ENCODE measurements at regions not wholly inside any gene's neighbourhood (a gene's known extent, or its start where the extent isn't known, plus 50 kb on each side); places are given as distances from the start of the nearest gene placed in this dataset.

GRCh38 chr21:21730512-21730911 is 732.3 kb downstream of the NCAM2 start:
- DNase-seq: no peak

DNA sequence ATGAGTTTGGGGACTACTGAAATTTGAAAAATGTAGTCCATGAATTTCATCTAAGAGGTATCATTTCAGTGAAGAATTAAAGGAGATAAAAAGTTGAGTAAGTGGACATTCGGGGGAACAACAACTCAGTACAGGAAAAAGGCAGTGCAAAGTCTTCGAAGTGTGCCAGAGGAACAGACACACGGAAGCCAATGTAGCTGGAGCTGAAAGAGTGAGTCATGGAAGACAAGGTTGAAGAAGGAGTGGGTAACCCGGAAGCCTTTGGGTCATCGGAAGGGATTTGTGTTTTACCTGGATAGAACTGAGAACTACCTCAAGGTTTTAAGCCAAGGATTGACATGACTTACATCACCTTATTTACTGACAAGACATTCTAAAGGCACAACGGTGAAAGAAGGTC is 733.4 kb downstream of the NCAM2 start:
- DNase-seq: no peak

GRCh38 chr21:21734088-21734487 is 735.9 kb downstream of the NCAM2 start:
- no peak for DNase-seq

GRCh38 chr21:21737186-21737585 is 739.0 kb downstream of the NCAM2 start:
- no peak for DNase-seq

GRCh38 chr21:21740207-21740606 is 742.0 kb downstream of the NCAM2 start:
- no peak for DNase-seq

DNA sequence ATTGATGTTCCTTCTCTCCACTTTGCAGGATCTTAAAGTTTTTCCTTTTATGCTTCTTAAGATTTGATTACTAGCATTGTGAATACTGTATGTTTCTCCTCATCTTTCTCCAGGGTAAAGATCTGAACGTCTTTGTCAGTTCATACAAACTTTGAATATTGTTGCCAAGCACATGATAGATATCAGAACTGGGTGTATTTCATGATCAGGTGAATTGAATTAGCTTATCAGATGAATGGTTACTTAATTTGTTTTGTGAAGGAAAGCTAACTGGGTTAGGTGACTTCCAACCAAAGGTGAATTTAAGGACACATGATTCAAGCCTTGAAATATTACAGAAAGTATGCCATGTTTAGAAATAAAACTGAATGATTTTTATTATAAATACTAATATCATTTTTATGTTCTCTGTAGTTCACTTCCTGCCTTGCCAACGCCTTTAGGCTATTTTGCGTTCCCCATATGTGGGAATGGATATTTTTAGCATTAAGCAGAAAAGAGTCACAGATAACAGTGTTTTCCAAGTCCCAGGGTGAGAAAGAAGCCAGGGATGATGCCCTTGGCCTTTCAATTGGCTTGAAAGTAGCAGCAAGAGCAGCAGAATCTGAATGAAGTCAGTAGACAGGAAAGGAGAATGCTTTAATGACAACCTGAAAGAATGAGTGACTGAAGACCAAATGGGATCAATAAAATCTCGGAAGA is 752.1 kb downstream of the NCAM2 start:
- no peak for DNase-seq

DNA sequence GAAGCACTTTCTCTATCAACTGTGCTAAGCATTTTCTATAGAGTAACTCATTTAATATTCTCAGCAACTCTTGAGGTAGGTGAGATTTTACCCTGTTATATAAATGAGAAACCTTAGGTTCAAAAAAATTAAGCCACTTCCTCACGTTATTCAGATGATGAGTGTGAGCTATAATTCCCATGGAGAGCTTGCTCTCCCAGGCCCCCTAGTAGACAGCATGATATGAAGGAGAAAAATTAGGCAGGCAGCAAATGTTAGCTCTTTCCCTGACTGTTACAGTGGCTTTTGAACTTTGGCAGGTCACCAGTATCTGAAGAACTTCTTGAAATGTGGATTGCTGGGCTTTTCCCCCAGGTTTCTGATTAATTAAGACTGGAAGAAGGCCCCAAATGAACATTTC is 753.1 kb downstream of the NCAM2 start:
- no peak for DNase-seq

GRCh38 chr21:21762855-21763254 is 764.6 kb downstream of the NCAM2 start:
- DNase-seq: no peak

GRCh38 chr21:21764281-21764680 is 766.1 kb downstream of the NCAM2 start:
- no peak for DNase-seq

DNA sequence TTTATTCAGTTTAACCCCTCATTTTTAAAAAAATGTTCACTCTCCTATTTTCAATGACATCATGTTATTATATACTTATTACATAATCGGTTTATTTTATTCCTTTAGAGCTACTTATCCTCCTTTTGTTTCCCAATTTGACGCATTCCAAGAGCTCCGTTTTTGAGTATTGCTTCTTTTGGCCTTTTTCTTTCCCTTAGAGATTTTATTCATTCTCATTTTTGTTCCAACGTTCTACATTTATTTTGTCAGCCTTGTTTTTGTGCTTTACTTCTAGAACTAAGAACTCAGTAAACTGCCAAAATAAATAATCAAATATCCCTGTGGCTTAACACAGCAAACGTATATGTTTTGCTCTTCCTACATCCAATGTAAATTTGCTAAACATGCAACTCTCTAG is 769.1 kb downstream of the NCAM2 start:
- DNase-seq: no peak

DNA sequence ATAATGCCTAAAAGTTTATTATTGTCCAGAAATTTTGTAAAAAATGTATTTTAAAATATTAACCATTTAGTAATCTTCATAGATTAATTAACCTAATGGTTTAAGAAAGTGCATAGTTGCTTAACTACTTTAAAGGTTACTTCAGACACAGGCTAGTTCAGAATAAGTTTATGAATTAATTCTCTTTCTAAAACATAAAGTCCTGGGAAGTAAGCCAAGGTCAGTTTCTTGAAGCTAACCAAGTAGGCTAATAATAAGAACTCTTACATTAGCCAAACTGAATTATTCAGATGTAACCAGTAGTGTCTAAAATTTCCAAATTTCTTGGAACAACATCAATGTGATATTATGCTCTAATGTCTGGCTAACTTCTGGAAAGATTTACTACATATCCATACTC is 790.4 kb downstream of the NCAM2 start:
- DNase-seq: no peak

DNA sequence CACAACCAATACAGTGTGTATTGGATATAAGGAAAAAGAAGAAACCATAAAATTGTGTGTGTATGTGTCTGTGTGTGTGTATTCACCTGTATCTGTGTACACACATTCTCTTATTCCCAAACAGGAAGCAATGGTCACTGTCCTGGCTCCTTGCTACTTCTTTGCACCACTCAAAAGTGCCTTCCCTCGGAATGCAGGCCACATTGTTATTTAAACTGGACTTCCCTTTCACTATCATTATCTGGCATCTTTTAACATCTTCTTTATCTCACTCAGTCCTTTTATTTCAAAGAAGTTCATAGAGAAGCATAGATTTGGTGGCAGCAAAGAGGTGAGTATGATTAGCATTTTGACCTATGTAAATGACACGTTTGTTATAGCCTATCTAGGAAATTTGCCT is 803.7 kb downstream of the NCAM2 start:
- no peak for DNase-seq

DNA sequence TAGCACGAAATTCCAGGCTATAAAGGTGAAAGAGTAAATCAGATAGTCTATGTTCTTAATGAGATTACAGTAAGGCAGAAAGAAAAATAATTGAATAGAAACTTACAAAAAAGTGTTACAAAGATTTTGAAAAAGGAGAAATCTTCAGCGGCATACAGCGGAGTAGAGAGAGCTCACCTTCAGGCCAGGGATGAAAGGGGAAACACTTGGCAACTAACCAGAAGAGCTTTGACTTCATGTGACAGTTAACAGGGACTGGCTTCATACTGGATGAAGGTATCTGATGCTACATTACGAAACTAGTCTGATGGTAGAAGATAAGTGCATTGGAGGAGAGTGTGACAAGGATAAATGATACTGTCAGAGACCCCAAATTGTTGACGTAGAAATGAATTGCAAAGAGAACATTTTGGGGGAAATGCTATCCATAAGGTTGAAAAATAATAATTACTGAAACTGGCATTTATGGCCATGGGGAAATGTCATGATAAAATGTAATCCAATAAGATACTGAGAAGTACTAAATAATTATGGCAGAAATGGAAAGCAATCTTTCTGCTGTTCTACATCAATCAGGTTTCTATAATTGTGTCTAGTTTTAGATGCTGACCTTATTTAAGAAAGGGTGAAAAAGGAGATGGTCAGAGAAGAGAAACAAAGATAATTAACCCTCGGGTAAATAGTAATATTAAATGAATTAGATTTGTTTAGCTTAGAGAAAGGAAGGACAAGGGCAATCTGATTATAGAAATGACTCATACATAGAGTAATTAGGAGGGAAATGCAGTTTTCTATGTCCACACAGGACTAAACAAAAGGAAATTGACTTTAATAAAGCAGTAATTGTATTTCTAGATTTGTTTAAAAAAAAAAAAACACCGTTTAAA is 808.7 kb downstream of the NCAM2 start:
- DNase-seq: no peak

- no peak for DNase-seq
These were observed 809.3 kb downstream of the NCAM2 start for GRCh38 chr21:21807598-21807903.

DNA sequence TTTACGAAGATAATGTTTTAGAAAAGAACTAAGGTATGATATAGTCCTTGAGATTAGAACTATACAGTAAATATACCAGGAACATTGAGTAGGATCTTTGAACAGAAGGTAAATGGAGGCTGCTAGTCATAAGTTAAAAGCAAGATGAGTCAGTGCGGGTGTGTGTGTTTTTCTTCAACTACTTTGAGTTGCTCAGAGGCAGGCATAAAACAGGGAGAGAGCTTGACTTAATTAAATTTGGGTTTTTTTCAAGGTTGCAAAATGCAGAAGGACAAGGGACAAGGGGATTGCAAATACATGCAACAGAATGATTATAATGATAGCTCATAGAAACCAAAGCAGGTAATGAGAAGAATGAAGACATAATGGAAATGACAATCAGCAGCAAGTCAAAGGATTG is 815.1 kb downstream of the NCAM2 start:
- DNase-seq: no peak

DNA sequence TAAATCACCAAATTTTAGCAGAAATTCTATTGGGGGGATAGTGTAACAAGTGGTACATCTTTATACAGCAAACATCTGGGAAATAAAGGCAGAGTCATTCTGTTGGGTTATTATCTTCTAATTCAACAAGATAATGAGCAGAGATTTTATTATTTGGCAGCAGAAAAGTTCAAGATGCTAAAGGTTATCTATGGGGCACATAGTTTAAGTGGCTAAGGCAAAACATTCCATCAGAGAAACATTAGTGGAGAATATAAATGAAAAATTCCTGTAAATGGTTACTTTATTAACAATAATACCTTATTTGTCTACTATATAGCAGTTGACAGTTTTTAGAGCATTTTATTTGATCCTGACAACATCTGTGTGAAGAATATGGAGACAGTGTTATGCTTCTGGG is 815.7 kb downstream of the NCAM2 start:
- DNase-seq: no peak

GRCh38 chr21:21816778-21817177 is 818.6 kb downstream of the NCAM2 start:
- DNase-seq: no peak

DNA sequence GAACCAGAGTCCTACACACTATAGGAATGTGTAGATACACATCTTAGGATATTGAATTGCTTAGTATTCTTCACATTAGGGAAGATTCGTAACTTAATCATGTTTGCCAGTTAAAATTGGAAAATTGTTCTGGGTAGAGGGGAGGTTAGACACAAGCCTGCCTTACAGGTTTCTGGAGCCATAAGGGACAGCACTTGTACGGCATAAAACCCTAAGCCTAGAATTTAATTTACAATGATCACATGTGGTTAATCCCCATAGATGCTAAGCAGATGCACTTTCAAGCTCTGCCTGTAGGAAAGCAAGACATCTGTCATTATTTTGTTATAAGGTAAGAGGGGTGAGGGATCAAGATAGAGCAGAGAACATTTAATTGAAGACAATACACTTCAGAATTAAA is 820.7 kb downstream of the NCAM2 start:
- DNase-seq: no peak

DNA sequence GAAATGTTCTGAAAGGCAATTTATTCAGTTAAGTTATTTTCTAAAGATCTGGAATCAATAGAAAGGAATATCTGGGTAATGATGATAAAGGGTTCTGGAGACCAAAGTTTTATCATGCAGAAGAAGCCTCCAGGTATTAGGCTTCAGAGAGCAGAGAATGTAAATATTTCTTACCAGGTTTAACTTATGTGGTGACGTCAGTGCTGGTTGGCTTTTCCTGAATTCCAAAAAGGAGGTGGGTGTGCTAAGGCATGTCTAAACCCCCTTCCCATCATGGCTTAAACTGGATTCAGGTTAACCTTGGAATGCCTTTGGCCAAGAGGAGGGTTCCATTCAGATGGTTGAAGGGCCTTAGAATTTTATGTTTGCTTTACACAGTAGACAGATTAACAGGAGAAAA is 829.9 kb downstream of the NCAM2 start:
- DNase-seq: no peak

DNA sequence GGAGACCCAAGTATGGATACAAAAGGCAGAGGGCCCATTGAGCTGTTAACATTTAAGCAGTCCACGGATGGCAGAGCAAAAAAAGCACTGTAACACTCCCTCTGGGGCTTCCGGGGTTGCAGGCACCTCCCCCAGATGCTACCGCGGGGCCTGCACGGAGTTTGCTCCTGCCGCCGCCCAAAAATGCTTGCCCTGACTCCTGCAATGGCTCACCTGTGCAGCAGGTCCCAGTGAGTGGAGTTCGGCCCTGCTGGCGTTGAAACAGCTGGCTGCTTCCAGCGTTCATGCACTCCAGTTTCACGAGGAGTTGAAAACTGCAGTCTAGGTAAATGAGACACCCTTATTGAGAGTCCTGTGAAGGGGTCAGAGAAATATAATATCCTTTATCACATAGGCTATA is 832.8 kb downstream of the NCAM2 start:
- no peak for DNase-seq

DNA sequence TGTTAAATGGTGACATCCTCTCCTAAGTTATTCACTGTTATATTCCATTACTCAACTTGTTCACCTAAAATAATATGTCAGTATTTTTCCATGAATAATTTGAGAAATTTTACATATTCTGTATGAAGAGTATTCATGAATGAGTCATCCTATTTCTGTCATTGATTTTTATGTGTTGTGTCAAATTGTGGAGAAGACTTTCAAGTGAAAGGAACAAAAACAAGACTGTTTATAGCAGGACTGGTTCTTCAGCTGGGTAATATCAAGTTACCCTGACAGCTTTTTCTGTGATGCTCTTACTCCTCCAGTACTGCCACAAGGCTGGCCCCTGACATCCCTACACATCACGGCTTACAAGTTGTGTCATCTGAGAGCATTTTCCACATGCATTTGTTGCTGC is 847.7 kb downstream of the NCAM2 start:
- DNase-seq: no peak

DNA sequence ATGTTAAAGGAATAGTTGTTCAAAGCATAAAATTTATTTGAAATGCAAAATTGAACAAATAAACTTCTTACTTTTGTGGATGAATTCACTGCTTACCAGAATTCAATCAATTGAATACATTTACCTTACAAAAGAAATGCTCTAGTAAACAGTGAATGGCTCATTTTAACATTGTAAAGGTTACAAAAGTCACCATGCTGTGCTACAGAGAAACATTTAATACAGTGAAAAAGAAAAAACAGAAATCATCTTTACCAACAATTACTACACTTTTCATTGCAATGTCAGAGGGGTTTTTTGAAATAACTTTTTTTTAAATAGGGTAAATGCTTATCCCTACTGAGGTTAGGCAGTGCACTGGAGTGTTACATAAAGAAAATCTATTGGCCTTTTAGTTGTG is 853.0 kb downstream of the NCAM2 start:
- no peak for DNase-seq

DNA sequence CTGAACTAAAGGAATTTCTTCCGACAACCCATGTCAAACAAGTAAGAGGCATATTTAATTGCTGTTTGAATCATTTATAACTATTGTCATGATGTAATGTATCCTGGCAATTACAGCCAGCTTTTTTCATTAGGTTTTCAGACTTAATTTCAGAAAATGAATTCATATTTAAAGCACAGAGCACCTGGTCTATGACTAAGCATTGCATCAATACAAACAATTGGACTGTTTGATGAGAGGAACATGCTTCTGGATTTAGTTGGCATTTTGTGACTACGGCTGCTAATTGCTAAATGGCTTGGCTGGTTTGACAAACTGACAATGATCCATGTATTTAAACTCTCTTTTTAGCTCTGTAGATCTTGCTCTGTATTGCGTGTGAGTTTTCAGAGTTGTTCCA is 853.4 kb downstream of the NCAM2 start:
- no peak for DNase-seq

DNA sequence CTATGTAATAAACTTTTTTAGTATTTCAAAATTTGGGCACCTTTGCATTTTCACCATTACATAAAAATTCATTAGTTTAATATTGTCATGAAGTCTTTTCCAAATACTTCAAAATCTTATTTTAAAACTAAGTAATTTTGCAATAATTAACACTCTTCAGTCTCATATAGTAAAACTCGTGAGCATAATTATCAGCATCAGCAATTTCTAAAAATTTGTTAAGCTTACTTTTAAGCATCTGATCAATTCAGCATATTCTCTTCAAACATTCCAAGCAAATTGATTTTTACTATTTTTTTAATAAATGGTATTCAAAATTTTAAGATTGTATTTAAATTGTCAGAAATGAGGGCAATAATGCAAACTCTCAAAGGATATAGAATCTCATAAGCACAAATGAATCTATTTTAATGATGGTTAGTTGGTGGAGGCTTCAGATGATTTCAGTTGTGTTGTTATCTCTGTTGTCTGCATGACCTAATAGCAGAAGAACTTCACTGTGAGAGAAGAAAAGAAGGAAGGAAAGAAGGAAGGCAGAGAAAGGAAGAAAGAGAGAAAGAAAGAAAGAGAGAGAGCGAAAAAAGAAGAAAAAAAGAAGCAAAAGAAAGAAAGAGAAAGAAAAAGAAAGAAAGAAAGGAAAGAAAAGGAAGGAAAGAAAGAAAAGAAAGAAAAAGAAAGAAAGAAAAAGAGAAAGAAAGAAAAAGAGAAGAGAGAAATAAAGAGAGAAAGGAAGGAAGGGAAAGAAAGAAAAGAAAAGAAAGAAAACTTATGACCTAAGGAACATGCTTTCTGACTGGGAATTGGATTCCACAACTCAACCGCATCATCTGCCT is 860.5 kb downstream of the NCAM2 start:
- no peak for DNase-seq
